A549 (cell line): ENCODE measurements at regions not wholly inside any gene's neighbourhood (a gene's known extent, or its start where the extent isn't known, plus 50 kb on each side); places are given as distances from the start of the nearest gene placed in this dataset.

Experiments
- ATAC-seq, 2 experiments: fragments of 200-7000 bp in 1 of 2; fragments of >200 bp in 1 of 2; cut with Nextera tagmentation in 1 of 2; cut with Tn5 transposase in 1 of 2; 3 replicates each; pipeline versions ENCODE4 v1.8.0 to v1.9.1; 2018 to 2020; ENCODE audit warnings: mild to moderate bottlenecking in 1 of 2, moderate library complexity in 1 of 2
- CTCF ChIA-PET: fragments of 300-600 bp; sonication (Branson Sonifier 250); formaldehyde crosslinking; extraction: SDS; loops from one replicate; lab custom pipeline; 2021; ENCODE audit warnings: antibody characterized with exemption, inconsistent platforms; lab: Yijun Ruan, JAX
- POLR2A ChIA-PET: fragments of 350-600 bp; formaldehyde crosslinking; extraction: SDS; loops from one replicate; lab custom pipeline; 2021; ENCODE audit warnings: antibody characterized with exemption, inconsistent platforms; lab: Yijun Ruan, JAX
- DNase-seq, 2 experiments: peaks; one replicate each; pipeline versions ENCODE4 v3.0.0 to v3.0.0-alpha.2; 2011 to 2016; ENCODE audit warnings: low read depth in 1 of 2, low spot score in 1 of 2
- FAIRE-seq: peaks from 2 replicates; lab custom pipeline; 2011; peaks lifted over from hg19 to GRCh38; lab: Jason Lieb, UNC
- H3K27ac ChIP-seq, 2 experiments: fragments of >200 bp; sonication (Bioruptor Twin); formaldehyde crosslinking; 3 replicates each; pipeline ENCODE4 v1.5.1; 2016 to 2017
- H3K4me1 ChIP-seq: fragments of >200 bp; sonication (Bioruptor Twin); formaldehyde crosslinking; 3 replicates; pipeline ENCODE4 v1.6.1; 2016
- H3K4me2 ChIP-seq: fragments of >200 bp; sonication (Bioruptor Twin); formaldehyde crosslinking; 3 replicates; pipeline ENCODE4 v1.6.1; 2016
- H3K4me3 ChIP-seq: fragments of >200 bp; sonication (Bioruptor Twin); formaldehyde crosslinking; 3 replicates; pipeline ENCODE4 v1.5.1; 2016
- H3K9me3 ChIP-seq: fragments of >200 bp; sonication (Bioruptor Twin); formaldehyde crosslinking; 3 replicates; pipeline ENCODE4 v1.6.1; 2016
- CBX2 ChIP-seq: fragments of 200-600 bp; sonication (generic); IDR thresholded peaks from 2 replicates; pipeline ENCODE4 v1.6.1; 2016; ENCODE audit warnings: low read depth, mild to moderate bottlenecking, borderline replicate concordance
- CTCF ChIP-seq: fragments of >200 bp; sonication (Bioruptor Twin); formaldehyde crosslinking; IDR thresholded peaks from 3 replicates; pipeline ENCODE4 v1.5.1; 2016
- EHF ChIP-seq: fragments of 250-450 bp; sonication (Bioruptor Pico); IDR thresholded peaks from 2 replicates; pipeline ENCODE4 v1.5.0; 2020; ENCODE audit warnings: mild to moderate bottlenecking
- ELK1 ChIP-seq: fragments of 150-350 bp; IDR thresholded peaks from 2 replicates; pipeline ENCODE4 v1.6.1; 2014; ENCODE audit warnings: low read depth, mild to moderate bottlenecking, low read length
- ESRRA ChIP-seq: fragments of 150-350 bp; IDR thresholded peaks from 2 replicates; pipeline ENCODE4 v1.6.1; 2014; ENCODE audit warnings: mild to moderate bottlenecking, low read length, borderline replicate concordance
- HDAC2 ChIP-seq: fragments of 200-600 bp; sonication (generic); IDR thresholded peaks from 2 replicates; pipeline ENCODE4 v1.6.1; 2016
- HEYL ChIP-seq: fragments of 250-450 bp; sonication (Bioruptor Pico); IDR thresholded peaks from 2 replicates; pipeline ENCODE4 v1.8.0; 2021; ENCODE audit warnings: mild to moderate bottlenecking, moderate library complexity
- HOXA7 ChIP-seq: fragments of 250-450 bp; sonication (Bioruptor Pico); IDR thresholded peaks from 2 replicates; pipeline ENCODE4 v1.5.0; 2020; ENCODE audit warnings: mild to moderate bottlenecking, moderate library complexity
- JUN ChIP-seq, 2 experiments: fragments of >200 bp; sonication (Bioruptor Twin); formaldehyde crosslinking; IDR thresholded peaks; 2 replicates in 1 of 2; 3 replicates in 1 of 2; pipeline ENCODE4 v1.6.1; 2016 to 2017
- MAFK ChIP-seq: fragments of 450-650 bp; IDR thresholded peaks from 2 replicates; pipeline ENCODE4 v1.6.1; 2014; ENCODE audit not compliant: partially characterized antibody
- MAX ChIP-seq: IDR thresholded peaks from 2 replicates; pipeline ENCODE4 v1.6.1; 2012
- MAZ ChIP-seq: fragments of 150-350 bp; IDR thresholded peaks from 2 replicates; pipeline ENCODE4 v1.6.1; 2014; ENCODE audit warnings: antibody characterized with exemption, low read depth, low read length, borderline replicate concordance
- MYC ChIP-seq: IDR thresholded peaks from 2 replicates; pipeline ENCODE4 v1.6.1; 2012; ENCODE audit warnings: mild to moderate bottlenecking, inconsistent platforms, low read length, improper control_type of control experiment, borderline replicate concordance
- NPAS2 ChIP-seq: fragments of 250-450 bp; sonication (Bioruptor Pico); IDR thresholded peaks from 2 replicates; pipeline ENCODE4 v1.8.0; 2022; ENCODE audit warnings: mild to moderate bottlenecking, moderate library complexity, borderline replicate concordance
- NR3C1 ChIP-seq: fragments of >200 bp; sonication (Bioruptor Twin); formaldehyde crosslinking; IDR thresholded peaks from 3 replicates; pipeline ENCODE4 v1.6.1; 2017
- POLR2A ChIP-seq: IDR thresholded peaks from 2 replicates; pipeline ENCODE4 v1.6.1; 2012; ENCODE audit warnings: mild to moderate bottlenecking, low read length
- POLR2AphosphoS2 ChIP-seq: conservative IDR thresholded peaks from 2 replicates; pipeline ENCODE4 v1.6.1; 2012; ENCODE audit warnings: low read length, improper control_type of control experiment, inconsistent platforms
- RAD21 ChIP-seq, 2 experiments: fragments of >200 bp in 1 of 2; sonication (Bioruptor Twin) in 1 of 2; formaldehyde crosslinking in 1 of 2; IDR thresholded peaks in 1 of 2; conservative IDR thresholded peaks in 1 of 2; 2 replicates in 1 of 2; 3 replicates in 1 of 2; pipeline ENCODE4 v1.6.1; 2012 to 2018; ENCODE audit warnings: inconsistent platforms in 1 of 2
- RARB ChIP-seq: fragments of 250-450 bp; sonication (Bioruptor Pico); IDR thresholded peaks from 2 replicates; pipeline ENCODE4 v1.8.0; 2021; ENCODE audit warnings: mild to moderate bottlenecking, moderate library complexity
- REST ChIP-seq: fragments of 200-600 bp; sonication (generic); IDR thresholded peaks from 2 replicates; pipeline ENCODE4 v1.6.1; 2016; ENCODE audit warnings: antibody characterized with exemption, mild to moderate bottlenecking, moderate library complexity
- SMC3 ChIP-seq: fragments of >200 bp; sonication (Bioruptor Twin); formaldehyde crosslinking; IDR thresholded peaks from 3 replicates; pipeline ENCODE4 v1.6.1; 2018; ENCODE audit warnings: inconsistent platforms
- TFCP2L1 ChIP-seq: fragments of 250-450 bp; sonication (Bioruptor Pico); IDR thresholded peaks from 2 replicates; pipeline ENCODE4 v1.5.0; 2021; ENCODE audit warnings: mild to moderate bottlenecking
- ZC3H11A ChIP-seq: fragments of 450-650 bp; IDR thresholded peaks from 2 replicates; pipeline ENCODE4 v1.6.1; 2014; ENCODE audit warnings: antibody characterized with exemption, mild to moderate bottlenecking
- ZFP36 ChIP-seq: fragments of 450-650 bp; IDR thresholded peaks from 2 replicates; pipeline ENCODE4 v1.6.1; 2014; ENCODE audit warnings: borderline replicate concordance; ENCODE audit not compliant: partially characterized antibody
- WGBS: methylation state at CpG from one replicate; pipeline ENCODE4 v1.1.6; 2017; ENCODE audit errors: missing lambda C conversion rate; 5-methylcytosine and 5-hydroxymethylcytosine counted together

- FAIRE-seq: no peak
- CTCF ChIA-PET: no interaction called here
- H3K4me1 ChIP-seq: no peaks in the 10 kb centered on the region
Observed at GRCh38 chr5:2575871-2576270, 175.6 kb downstream of the IRX2 start.

GRCh38 chr5:2575292-2575691 lies 176.2 kb downstream of the IRX2 start:
- DNase-seq (no peak), ATAC-seq (no peak), FAIRE-seq (no peak)
- ChIA-PET CTCF (interaction anchor here (1.2 kb wide), 1 partner anchor 10 kb away, joined by 3 read pairs; no protein-coding TSS in a partner anchor), POLR2A (no interaction called here)
- Histone ChIP-seq H3K27ac (no peak overlapping the region), H3K4me2 (no peak overlapping the region), H3K9me3 (no peaks in the 10 kb centered on the region), H3K4me3 (no peak overlapping the region), H3K4me1 (no peaks in the 10 kb centered on the region)
- TF ChIP-seq POLR2AphosphoS2 (no peak), MAFK (no peak), NPAS2 (CRISPR knock-in tag) (no peak), CTCF (no peak), ZFP36 (no peak), MAZ (no peak), RAD21 (conservative IDR thresholded peaks at IDR 0.05 in 1 of 2, IDR thresholded peaks at IDR 0.05 in 1 of 2) (no peak), ELK1 (no peak), JUN (IDR thresholded peaks at IDR 0.05) (no peak), HEYL (CRISPR knock-in tag) (no peak)
- 3% methylated on average over 3 of the region's 3 CpGs for WGBS

More at GRCh38 chr5:2575871-2576270, 175.6 kb downstream of the IRX2 start:
- 0% methylated on average over 1 of the region's 1 CpG for WGBS
- Histone ChIP-seq H3K9me3 (no peaks in the 10 kb centered on the region), H3K27ac (no peak overlapping the region), H3K4me2 (no peak overlapping the region), H3K4me3 (no peak overlapping the region)
- POLR2A ChIA-PET: no interaction called here
- no peak for ATAC-seq
- TF ChIP-seq HOXA7 (CRISPR knock-in tag) (no peak), RAD21 (conservative IDR thresholded peaks at IDR 0.05 in 1 of 2, IDR thresholded peaks at IDR 0.05 in 1 of 2) (no peak)
- TF ChIP-seq, all 56 proteins: peak for 0
- no peak for DNase-seq

- H3K27ac ChIP-seq: no peak overlapping the region
- H3K4me1 ChIP-seq: no peaks in the 10 kb centered on the region
- ChIA-PET CTCF (interaction anchor here (1.2 kb wide), 1 partner anchor 9 kb away, joined by 3 read pairs; no protein-coding TSS in a partner anchor), POLR2A (no interaction called here)
- FAIRE-seq (no peak), ATAC-seq (no peak), DNase-seq (no peak)
- no peaks in the 10 kb centered on the region for H3K9me3 ChIP-seq
- TF ChIP-seq TFCP2L1: no peak
- TF ChIP-seq ESRRA: no peak
- TF ChIP-seq SMC3: no peak
- TF ChIP-seq CTCF: no peak
- no peak for TF ChIP-seq RARB (CRISPR knock-in tag)
- no peak for TF ChIP-seq EHF (CRISPR knock-in tag)
- TF ChIP-seq POLR2A: no peak
- TF ChIP-seq REST: no peak
- TF ChIP-seq HDAC2: no peak
- no peak for TF ChIP-seq CBX2
- no peak for TF ChIP-seq ELK1
- TF ChIP-seq MYC: no peak
- TF ChIP-seq JUN (IDR thresholded peaks at IDR 0.05): no peak
- TF ChIP-seq ZC3H11A: no peak
- TF ChIP-seq NR3C1: no peak
- TF ChIP-seq MAX: no peak
- 8% methylated on average over 5 of the region's 5 CpGs for WGBS
- H3K4me3 ChIP-seq: no peak overlapping the region
- H3K4me2 ChIP-seq: no peak overlapping the region
Observed at GRCh38 chr5:2574155-2574554, 177.3 kb downstream of the IRX2 start.
